Right lobe of liver (tissue), 6 donors: ENCODE measurements at regions not wholly inside any gene's neighbourhood (a gene's known extent, or its start where the extent isn't known, plus 50 kb on each side); places are given as distances from the start of the nearest gene placed in this dataset.

Experiments
- ATAC-seq, 4 donors: fragments of 200-7000 bp; cut with Tn5 transposase; one replicate each; pipeline ENCODE4 v1.9.1; 2020; ENCODE audit warnings: mild to moderate bottlenecking in 4 of 4, moderate library complexity in 4 of 4
- DNase-seq, 3 donors: peaks; one replicate each; pipeline ENCODE4 v3.0.0-alpha.2; 2020
- H3K27ac ChIP-seq, 3 donors: fragments of 200-600 bp; one replicate each; pipeline ENCODE4 v1.8.0; 2022
- H3K27me3 ChIP-seq, 2 donors: fragments of 200-600 bp; one replicate each; pipeline ENCODE4 v1.8.0; 2022
- H3K36me3 ChIP-seq, 4 donors: fragments of 200-600 bp; sonication (generic) in 1 of 4; one replicate each; pipeline versions ENCODE4 v1.5.1 to v1.8.0; 2017 to 2022; ENCODE audit warnings: control low read depth in 1 of 4
- H3K4me1 ChIP-seq, 4 donors: fragments of 200-600 bp; sonication (generic) in 1 of 4; one replicate each; pipeline versions ENCODE4 v1.5.1 to v1.8.0; 2017 to 2022; ENCODE audit warnings: control low read depth in 1 of 4
- H3K4me3 ChIP-seq, 3 donors: fragments of 200-600 bp; one replicate each; pipeline ENCODE4 v1.8.0; 2022
- H3K9me3 ChIP-seq, 4 donors: fragments of 200-600 bp; sonication (generic) in 1 of 4; one replicate each; pipeline versions ENCODE4 v1.5.1 to v1.8.0; 2017 to 2022; ENCODE audit warnings: control low read depth in 1 of 4
- POLR2A ChIP-seq: fragments of 450-650 bp; IDR thresholded peaks from one replicate; pipeline ENCODE4 v1.6.1; 2017; ENCODE audit warnings: antibody characterized with exemption, mild to moderate bottlenecking
- WGBS: methylation state at CpG from one replicate; pipeline ENCODE4 v1.1.6; 2018; ENCODE audit warnings: low coverage, low lambda C conversion rate; ENCODE audit not compliant: insufficient coverage; ENCODE audit errors: missing lambda C conversion rate; 5-methylcytosine and 5-hydroxymethylcytosine counted together
- intact Hi-C, 2 donors: fragments of 100-400 bp; cut with DNase I; formaldehyde crosslinking; loops; one replicate each; pipeline versions ENCODE4 v1.11.2 to v1.14.1; 2022
- TF ChIP-seq, protein P1 (sequence below), 4 donors: fragments of 200-600 bp in 3 of 4; fragments of 450-650 bp in 1 of 4; IDR thresholded peaks; one replicate each; pipeline versions ENCODE4 v1.5.1 to v1.8.0; 2016 to 2022; ENCODE audit warnings: antibody characterized with exemption in 4 of 4, mild to moderate bottlenecking in 2 of 4
- donor health status: DM: no; HTN: yes; CAD: no.
- donor health status: DM: no; HTN: no; CAD: no.
- donor health status: DM: no; HTN: no; CAD: no.
- donor health status: DM: no; HTN: yes; CAD: no.
- donor health status: DM: no; HTN: yes; CAD: no.

DNA sequence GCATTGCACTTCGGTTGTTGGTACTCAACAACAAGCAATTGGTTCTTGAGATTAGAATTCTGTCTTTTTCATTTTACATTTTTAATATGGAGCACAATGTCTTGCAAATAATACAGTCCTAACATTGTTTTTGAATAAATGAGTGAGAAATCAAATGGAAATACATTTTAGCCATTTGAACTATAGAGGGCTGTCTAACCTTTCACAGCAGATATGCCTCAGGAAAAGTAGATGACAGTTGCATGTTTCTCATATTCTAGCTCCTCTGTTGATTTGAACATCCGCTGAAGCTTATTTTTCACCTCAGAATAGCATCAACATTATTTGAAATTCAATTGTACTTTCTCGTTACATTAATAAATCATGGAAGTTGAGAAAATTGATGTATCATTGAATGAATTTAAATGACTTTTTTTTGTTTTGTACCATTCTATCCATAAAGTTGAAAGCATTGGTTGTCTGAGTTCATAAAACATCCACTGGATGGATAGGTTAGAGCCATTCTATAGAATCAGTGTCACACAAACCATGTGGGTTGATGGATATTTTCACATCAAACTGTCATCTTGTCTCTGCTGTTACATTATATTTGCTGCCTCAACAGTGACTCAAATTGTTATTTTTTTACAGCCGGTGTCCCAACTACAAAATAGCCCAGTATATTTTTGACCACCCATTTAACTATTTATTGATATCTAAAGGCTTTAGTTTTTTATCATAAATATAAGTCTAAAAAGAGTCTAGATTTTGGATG, 928.3 kb downstream of the NSUN3 start:
- no peaks in the 10 kb centered on the region for H3K9me3 ChIP-seq
- no peak overlapping the region for H3K27ac ChIP-seq
- H3K27me3 ChIP-seq = no peaks in the 10 kb centered on the region
- H3K36me3 ChIP-seq = no peaks in the 10 kb centered on the region
- intact Hi-C loops = no loop called here
- no peaks in the 10 kb centered on the region for H3K4me1 ChIP-seq
- TF ChIP-seq POLR2A = no peak
- TF ChIP-seq, protein P1, sequence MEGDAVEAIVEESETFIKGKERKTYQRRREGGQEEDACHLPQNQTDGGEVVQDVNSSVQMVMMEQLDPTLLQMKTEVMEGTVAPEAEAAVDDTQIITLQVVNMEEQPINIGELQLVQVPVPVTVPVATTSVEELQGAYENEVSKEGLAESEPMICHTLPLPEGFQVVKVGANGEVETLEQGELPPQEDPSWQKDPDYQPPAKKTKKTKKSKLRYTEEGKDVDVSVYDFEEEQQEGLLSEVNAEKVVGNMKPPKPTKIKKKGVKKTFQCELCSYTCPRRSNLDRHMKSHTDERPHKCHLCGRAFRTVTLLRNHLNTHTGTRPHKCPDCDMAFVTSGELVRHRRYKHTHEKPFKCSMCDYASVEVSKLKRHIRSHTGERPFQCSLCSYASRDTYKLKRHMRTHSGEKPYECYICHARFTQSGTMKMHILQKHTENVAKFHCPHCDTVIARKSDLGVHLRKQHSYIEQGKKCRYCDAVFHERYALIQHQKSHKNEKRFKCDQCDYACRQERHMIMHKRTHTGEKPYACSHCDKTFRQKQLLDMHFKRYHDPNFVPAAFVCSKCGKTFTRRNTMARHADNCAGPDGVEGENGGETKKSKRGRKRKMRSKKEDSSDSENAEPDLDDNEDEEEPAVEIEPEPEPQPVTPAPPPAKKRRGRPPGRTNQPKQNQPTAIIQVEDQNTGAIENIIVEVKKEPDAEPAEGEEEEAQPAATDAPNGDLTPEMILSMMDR (IDR thresholded peaks at IDR 0.05) = peak in 2 of 4 donors; percentile 5 to 23
- DNase-seq (no peak), ATAC-seq (no peak)
- no peak overlapping the region for H3K4me3 ChIP-seq
- WGBS = 45% methylated on average over 4 of the region's 4 CpGs

DNA sequence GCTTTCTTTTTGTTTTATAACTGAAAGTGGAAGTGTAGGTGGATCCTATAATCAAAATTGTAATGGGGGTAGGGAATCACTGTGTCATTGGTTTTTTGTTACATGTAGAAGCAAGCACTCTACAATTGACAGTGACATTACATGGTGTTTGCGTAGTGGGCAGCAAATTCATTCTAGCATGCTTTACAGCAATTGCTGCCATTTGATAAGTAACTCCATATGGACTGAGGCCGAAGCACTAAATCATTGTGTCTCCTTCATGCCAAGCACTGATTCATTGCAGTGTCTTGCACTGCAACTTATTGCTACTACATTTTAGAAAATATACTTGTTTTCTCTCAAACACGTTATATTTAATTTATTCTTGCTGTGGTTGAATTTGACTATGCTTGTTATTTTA, 933.9 kb downstream of the NSUN3 start:
- ATAC-seq (no peak), DNase-seq (no peak)
- no peak overlapping the region for H3K27ac ChIP-seq
- TF ChIP-seq, protein P1 (IDR thresholded peaks at IDR 0.05) = no peak
- no peak for TF ChIP-seq POLR2A
- no peaks in the 10 kb centered on the region for H3K4me1 ChIP-seq
- no peak overlapping the region for H3K4me3 ChIP-seq
- H3K27me3 ChIP-seq = no peaks in the 10 kb centered on the region
- no peaks in the 10 kb centered on the region for H3K9me3 ChIP-seq
- intact Hi-C loops = no loop called here
- WGBS = 66% methylated on average over 3 of the region's 3 CpGs
- H3K36me3 ChIP-seq = no peaks in the 10 kb centered on the region

GRCh38 chr3:95002438-95003046, 939.7 kb downstream of the NSUN3 start:
- Histone ChIP-seq H3K27ac (no peak overlapping the region), H3K4me1 (no peaks in the 10 kb centered on the region), H3K27me3 (no peaks in the 10 kb centered on the region), H3K36me3 (no peaks in the 10 kb centered on the region), H3K4me3 (no peak overlapping the region), H3K9me3 (no peaks in the 10 kb centered on the region)
- DNase-seq = no peak
- TF ChIP-seq POLR2A = no peak
- intact Hi-C loops = no loop called here
- ATAC-seq = no peak

GRCh38 chr3:95028688-95029087, 965.8 kb downstream of the NSUN3 start:
- intact Hi-C loops = no loop called here
- no peak for ATAC-seq
- no peak for DNase-seq
- H3K4me1 ChIP-seq = no peaks in the 10 kb centered on the region
- H3K36me3 ChIP-seq = no peaks in the 10 kb centered on the region
- H3K27ac ChIP-seq = no peak overlapping the region
- no peaks in the 10 kb centered on the region for H3K27me3 ChIP-seq
- no peaks in the 10 kb centered on the region for H3K9me3 ChIP-seq
- TF ChIP-seq, protein P1 (IDR thresholded peaks at IDR 0.05) = no peak
- TF ChIP-seq POLR2A = no peak
- 57% methylated on average over 2 of the region's 2 CpGs for WGBS
- no peak overlapping the region for H3K4me3 ChIP-seq

DNA sequence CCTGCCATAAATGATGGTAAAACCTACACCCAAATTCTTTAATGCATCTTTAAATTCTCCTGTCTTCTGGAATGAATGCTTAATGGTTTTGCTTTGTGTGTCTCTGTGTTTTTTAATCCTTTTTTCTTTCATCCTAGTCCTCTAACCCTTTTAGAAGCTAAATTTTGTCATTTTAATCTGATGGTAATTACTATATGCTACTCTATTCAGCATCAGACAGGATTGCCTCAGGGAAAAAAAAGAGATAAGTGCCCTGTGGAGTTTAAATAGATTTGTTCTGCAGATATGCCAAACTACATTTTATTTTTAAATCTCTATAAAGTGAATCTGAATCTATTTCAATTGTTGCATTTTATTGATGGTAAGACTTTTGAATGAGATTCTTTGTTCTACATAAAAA, 966.8 kb downstream of the NSUN3 start:
- DNase-seq (no peak), ATAC-seq (no peak)
- no peaks in the 10 kb centered on the region for H3K27me3 ChIP-seq
- TF ChIP-seq, protein P1 (IDR thresholded peaks at IDR 0.05) = no peak
- TF ChIP-seq POLR2A = no peak
- H3K36me3 ChIP-seq = no peaks in the 10 kb centered on the region
- intact Hi-C loops = no loop called here
- no peaks in the 10 kb centered on the region for H3K4me1 ChIP-seq
- H3K4me3 ChIP-seq = no peak overlapping the region
- no peaks in the 10 kb centered on the region for H3K9me3 ChIP-seq
- H3K27ac ChIP-seq = no peak overlapping the region
